GM12878 (cell line): ENCODE measurements at regions not wholly inside any gene's neighbourhood (a gene's known extent, or its start where the extent isn't known, plus 50 kb on each side); places are given as distances from the start of the nearest gene placed in this dataset.

ENCODE experiments used
- CTCF ChIP-seq, 3 experiments: IDR thresholded peaks in 2 of 3; conservative IDR thresholded peaks in 1 of 3; 2 replicates each; pipeline ENCODE4 v1.5.1; 2011; ENCODE audit warnings: low read depth in 3 of 3, low read length in 3 of 3, mild to moderate bottlenecking in 3 of 3, control low read depth in 2 of 3, moderate library complexity in 2 of 3, inconsistent platforms in 1 of 3, mixed read lengths in 1 of 3; ENCODE audit not compliant: control insufficient read depth in 2 of 3, insufficient read depth in 1 of 3; ENCODE audit errors: extremely low read depth in 1 of 3
- EZH2 ChIP-seq: IDR thresholded peaks from 2 replicates; pipeline ENCODE4 v1.6.1; 2012; ENCODE audit warnings: low read depth, mild to moderate bottlenecking, control low read depth, inconsistent platforms, low read length, borderline replicate concordance; ENCODE audit not compliant: control insufficient read depth
- IKZF2 ChIP-seq, 2 experiments: fragments of 450-650 bp; IDR thresholded peaks; 2 replicates each; pipeline ENCODE4 v1.6.1; 2017; ENCODE audit warnings: mild to moderate bottlenecking in 2 of 2, moderate library complexity in 2 of 2
- POLR2A ChIP-seq: IDR thresholded peaks from 2 replicates; pipeline ENCODE4 v1.6.1; 2011; ENCODE audit warnings: low read depth, mild to moderate bottlenecking, low read length
- SIN3A ChIP-seq: IDR thresholded peaks from 2 replicates; pipeline ENCODE4 v1.6.1; 2012; ENCODE audit warnings: low read depth, low read length, improper control_type of control experiment
- YY1 ChIP-seq: IDR thresholded peaks from 2 replicates; pipeline ENCODE4 v1.6.1; 2011; ENCODE audit warnings: low read depth, mild to moderate bottlenecking, low read length

- TF ChIP-seq CTCF (IDR thresholded peaks at IDR 0.05 in 2 of 3, conservative IDR thresholded peaks at IDR 0.05 in 1 of 3; ENCODE audit: control insufficient read depth in 2 of 3, extremely low read depth in 1 of 3, insufficient read depth in 1 of 3, low read depth in 3 of 3, low read length in 3 of 3) (no peak), IKZF2 (IDR thresholded peaks at IDR 0.05) (no peak), EZH2 (no peak), POLR2A (no peak), SIN3A (no peak), YY1 (no peak)
Measured at GRCh38 chr7:24082826-24083225, 201.2 kb upstream of the NPY start.
